Bronchial epithelial cell (primary cell): ENCODE measurements at regions not wholly inside any gene's neighbourhood (a gene's known extent, or its start where the extent isn't known, plus 50 kb on each side); places are given as distances from the start of the nearest gene placed in this dataset.
A peak's percentile ranks its signal among the peaks of the same experiment; 100 is the strongest.

ENCODE experiments used
- DNase-seq: peaks from one replicate; pipeline ENCODE4 v3.0.0-alpha.2; 2010; ENCODE audit warnings: low read depth
- FAIRE-seq: peaks from 2 replicates; lab custom pipeline; 2011; peaks lifted over from hg19 to GRCh38; lab: Jason Lieb, UNC
- H3K27me3 ChIP-seq: 2 replicates; pipeline ENCODE4 v1.5.1; 2011; ENCODE audit warnings: low read length; ENCODE audit not compliant: control insufficient read depth, insufficient read depth
- H3K36me3 ChIP-seq: 2 replicates; pipeline ENCODE4 v1.5.1; 2011; ENCODE audit warnings: low read length; ENCODE audit not compliant: control insufficient read depth, insufficient read depth
- H3K4me3 ChIP-seq: 2 replicates; pipeline ENCODE4 v1.5.1; 2011; ENCODE audit warnings: mild to moderate bottlenecking, low read depth, low read length, control low read depth
- CTCF ChIP-seq: IDR thresholded peaks from 2 replicates; pipeline ENCODE4 v1.5.1; 2011; ENCODE audit warnings: mild to moderate bottlenecking, moderate library complexity, low read length, control low read depth, inconsistent platforms; ENCODE audit not compliant: insufficient read depth, severe bottlenecking

DNA sequence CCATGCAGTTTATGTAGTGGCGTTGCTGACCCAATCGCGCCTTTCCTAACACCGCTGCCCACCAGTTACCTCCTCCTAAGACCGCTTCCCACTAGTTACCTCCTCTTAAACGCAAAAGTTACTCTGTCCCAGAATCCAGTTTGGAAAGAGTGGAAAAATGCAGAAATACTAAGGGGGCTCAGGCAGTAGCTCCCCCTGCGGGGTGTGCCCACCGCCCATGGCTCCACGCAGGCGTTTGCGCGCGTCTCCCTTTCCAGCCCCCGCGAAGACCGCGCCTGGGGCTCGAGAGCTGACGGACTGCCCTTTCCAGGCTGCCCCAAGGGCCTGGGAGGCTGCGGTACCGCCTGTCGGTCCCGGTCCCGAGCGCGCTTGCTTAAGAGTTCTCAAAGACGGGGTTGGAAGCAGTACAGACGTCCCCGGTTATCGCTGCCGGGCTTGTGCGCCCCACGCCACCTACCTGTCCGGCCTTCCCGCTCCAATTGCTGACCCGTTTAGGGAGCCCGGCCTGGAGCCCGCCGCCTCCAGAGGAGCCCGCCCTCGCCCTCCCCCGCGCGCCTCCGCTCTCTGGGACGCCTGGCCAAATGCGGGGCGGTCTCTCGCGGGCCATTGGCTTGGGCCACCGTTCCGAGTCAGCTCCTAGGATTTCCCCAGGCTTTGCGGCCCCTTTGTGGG, 414.1 kb upstream of the ESRRG start:
- Histone ChIP-seq H3K36me3 (no peaks in the 10 kb centered on the region), H3K4me3 (no peak overlapping the region), H3K27me3 (peaks cover 40% of the 10 kb centered on the region)
- DNase-seq, result no peak
- no peak for TF ChIP-seq CTCF
- FAIRE-seq, result no peak

DNA sequence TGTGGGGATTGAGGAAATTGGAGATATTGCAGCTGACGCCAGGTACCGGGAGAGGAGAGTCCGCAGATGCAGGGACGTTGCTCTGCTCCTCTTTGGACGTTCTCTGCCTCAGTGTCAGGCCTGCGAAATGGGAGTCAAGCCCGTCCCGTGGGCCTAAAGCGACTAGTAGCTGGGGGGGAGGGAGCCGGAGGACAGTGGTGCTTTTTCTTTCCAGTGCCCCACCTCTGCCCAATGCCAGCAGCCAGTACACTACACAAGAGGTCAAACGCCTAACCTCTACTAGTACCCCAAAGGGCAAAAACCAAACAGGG, 413.6 kb upstream of the ESRRG start:
- no peaks in the 10 kb centered on the region for H3K36me3 ChIP-seq
- peaks cover 40% of the 10 kb centered on the region for H3K27me3 ChIP-seq
- TF ChIP-seq CTCF, result no peak
- FAIRE-seq (no peak), DNase-seq (no peak)
- no peak overlapping the region for H3K4me3 ChIP-seq

GRCh38 chr1:217135987-217136894, 413.0 kb upstream of the ESRRG start:
- no peak for FAIRE-seq
- H3K36me3 ChIP-seq, result no peaks in the 10 kb centered on the region
- H3K27me3 ChIP-seq, result peaks cover 40% of the 10 kb centered on the region
- H3K4me3 ChIP-seq, result no peak overlapping the region
- DNase-seq, result no peak
- no peak for TF ChIP-seq CTCF

GRCh38 chr1:217135569-217135915, 412.3 kb upstream of the ESRRG start:
- FAIRE-seq (no peak), DNase-seq (no peak)
- Histone ChIP-seq H3K4me3 (peak overlapping the region; percentile 9), H3K27me3 (peaks cover 40% of the 10 kb centered on the region), H3K36me3 (no peaks in the 10 kb centered on the region)
- TF ChIP-seq CTCF, result no peak

GRCh38 chr1:217134857-217135568, 411.8 kb upstream of the ESRRG start:
- no peak for FAIRE-seq
- peaks cover 40% of the 10 kb centered on the region for H3K27me3 ChIP-seq
- no peak for TF ChIP-seq CTCF
- peak overlapping the region; percentile 9 for H3K4me3 ChIP-seq
- no peaks in the 10 kb centered on the region for H3K36me3 ChIP-seq
- DNase-seq, result no peak
